Esophagus muscularis mucosa (tissue), 4 donors: ENCODE measurements at regions not wholly inside any gene's neighbourhood (a gene's known extent, or its start where the extent isn't known, plus 50 kb on each side); places are given as distances from the start of the nearest gene placed in this dataset.

ENCODE experiments used
- EP300 ChIP-seq: sonication (generic); formaldehyde crosslinking; IDR thresholded peaks from one replicate; pipeline ENCODE4 v1.6.1; 2017; ENCODE audit warnings: antibody characterized with exemption
- POLR2A ChIP-seq: fragments of 450-650 bp; IDR thresholded peaks from one replicate; pipeline ENCODE4 v1.6.1; 2017; ENCODE audit warnings: antibody characterized with exemption, moderate library complexity, mild to moderate bottlenecking, low read depth
- POLR2AphosphoS5 ChIP-seq, 2 donors: sonication (generic); formaldehyde crosslinking; IDR thresholded peaks; one replicate each; pipeline ENCODE4 v1.6.1; 2017; ENCODE audit warnings: antibody characterized with exemption in 2 of 2
- TF ChIP-seq, protein P1 (sequence below), 3 experiments: fragments of 200-600 bp in 2 of 3; fragments of 450-650 bp in 1 of 3; sonication (generic) in 2 of 3; IDR thresholded peaks; one replicate each; pipeline ENCODE4 v1.5.1; 2017 to 2019; ENCODE audit warnings: antibody characterized with exemption in 3 of 3, mild to moderate bottlenecking in 2 of 3, moderate library complexity in 1 of 3

GRCh38 chr2:239892441-239893235, 132.5 kb downstream of the NDUFA10 start:
- TF ChIP-seq, protein P1, sequence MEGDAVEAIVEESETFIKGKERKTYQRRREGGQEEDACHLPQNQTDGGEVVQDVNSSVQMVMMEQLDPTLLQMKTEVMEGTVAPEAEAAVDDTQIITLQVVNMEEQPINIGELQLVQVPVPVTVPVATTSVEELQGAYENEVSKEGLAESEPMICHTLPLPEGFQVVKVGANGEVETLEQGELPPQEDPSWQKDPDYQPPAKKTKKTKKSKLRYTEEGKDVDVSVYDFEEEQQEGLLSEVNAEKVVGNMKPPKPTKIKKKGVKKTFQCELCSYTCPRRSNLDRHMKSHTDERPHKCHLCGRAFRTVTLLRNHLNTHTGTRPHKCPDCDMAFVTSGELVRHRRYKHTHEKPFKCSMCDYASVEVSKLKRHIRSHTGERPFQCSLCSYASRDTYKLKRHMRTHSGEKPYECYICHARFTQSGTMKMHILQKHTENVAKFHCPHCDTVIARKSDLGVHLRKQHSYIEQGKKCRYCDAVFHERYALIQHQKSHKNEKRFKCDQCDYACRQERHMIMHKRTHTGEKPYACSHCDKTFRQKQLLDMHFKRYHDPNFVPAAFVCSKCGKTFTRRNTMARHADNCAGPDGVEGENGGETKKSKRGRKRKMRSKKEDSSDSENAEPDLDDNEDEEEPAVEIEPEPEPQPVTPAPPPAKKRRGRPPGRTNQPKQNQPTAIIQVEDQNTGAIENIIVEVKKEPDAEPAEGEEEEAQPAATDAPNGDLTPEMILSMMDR (IDR thresholded peaks at IDR 0.05): no peak
- TF ChIP-seq POLR2A: no peak
- no peak for TF ChIP-seq POLR2AphosphoS5 (IDR thresholded peaks at IDR 0.05)
- no peak for TF ChIP-seq EP300
